ENCODE measurements at regions not wholly inside any gene's neighbourhood (a gene's known extent, or its start where the extent isn't known, plus 50 kb on each side); places are given as distances from the start of the nearest gene placed in this dataset.

DNA sequence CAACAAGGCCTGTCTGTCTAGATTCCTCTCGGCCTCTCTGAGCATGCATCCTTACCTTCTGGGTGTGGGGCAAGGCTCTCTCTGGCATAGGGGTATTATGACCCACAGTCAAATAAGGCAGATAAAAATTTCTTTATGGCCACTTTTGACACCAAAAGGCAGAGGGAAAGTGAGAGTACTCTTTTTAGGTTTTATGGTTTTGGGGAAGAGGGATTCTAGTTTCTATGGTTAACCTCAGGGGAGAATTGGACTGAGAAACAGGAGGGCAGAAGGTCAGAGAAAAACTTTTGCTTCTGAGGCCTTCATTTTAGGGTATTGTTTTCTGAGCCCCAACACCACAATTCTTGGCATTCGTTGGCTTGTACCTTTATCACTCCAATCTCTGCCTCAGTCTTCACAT is 70.0 kb upstream of the CCDC54 start:
- no peak for DNase-seq (ENCODE audit: low read depth in 1 of 2, low spot score in 1 of 2)

DNA sequence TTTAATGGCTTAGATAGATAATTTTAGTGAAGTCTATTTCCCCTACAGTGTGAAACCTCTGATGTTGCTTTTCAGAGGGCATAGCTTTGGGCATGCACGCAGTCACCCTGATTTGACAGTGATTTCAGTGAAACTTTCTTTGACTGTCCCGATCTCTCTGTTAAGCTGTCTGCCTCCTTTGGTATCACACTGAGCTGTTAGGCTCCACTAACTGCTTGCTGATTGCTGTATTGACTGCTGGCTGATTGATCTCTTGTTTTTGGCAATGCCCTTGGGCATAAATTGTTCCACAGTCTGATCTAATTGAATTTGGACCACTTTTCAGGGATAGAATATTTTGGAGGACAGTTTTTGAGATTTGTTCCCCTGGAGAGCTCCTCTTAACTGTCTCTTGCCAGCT is 68.5 kb upstream of the CCDC54 start:
- no peak overlapping the region for H3K27ac ChIP-seq (replicated peaks)
- no peak for TF ChIP-seq POLR2AphosphoS5 (IDR thresholded peaks at IDR 0.05; ENCODE audit: low read depth)
- TF ChIP-seq, protein P1, sequence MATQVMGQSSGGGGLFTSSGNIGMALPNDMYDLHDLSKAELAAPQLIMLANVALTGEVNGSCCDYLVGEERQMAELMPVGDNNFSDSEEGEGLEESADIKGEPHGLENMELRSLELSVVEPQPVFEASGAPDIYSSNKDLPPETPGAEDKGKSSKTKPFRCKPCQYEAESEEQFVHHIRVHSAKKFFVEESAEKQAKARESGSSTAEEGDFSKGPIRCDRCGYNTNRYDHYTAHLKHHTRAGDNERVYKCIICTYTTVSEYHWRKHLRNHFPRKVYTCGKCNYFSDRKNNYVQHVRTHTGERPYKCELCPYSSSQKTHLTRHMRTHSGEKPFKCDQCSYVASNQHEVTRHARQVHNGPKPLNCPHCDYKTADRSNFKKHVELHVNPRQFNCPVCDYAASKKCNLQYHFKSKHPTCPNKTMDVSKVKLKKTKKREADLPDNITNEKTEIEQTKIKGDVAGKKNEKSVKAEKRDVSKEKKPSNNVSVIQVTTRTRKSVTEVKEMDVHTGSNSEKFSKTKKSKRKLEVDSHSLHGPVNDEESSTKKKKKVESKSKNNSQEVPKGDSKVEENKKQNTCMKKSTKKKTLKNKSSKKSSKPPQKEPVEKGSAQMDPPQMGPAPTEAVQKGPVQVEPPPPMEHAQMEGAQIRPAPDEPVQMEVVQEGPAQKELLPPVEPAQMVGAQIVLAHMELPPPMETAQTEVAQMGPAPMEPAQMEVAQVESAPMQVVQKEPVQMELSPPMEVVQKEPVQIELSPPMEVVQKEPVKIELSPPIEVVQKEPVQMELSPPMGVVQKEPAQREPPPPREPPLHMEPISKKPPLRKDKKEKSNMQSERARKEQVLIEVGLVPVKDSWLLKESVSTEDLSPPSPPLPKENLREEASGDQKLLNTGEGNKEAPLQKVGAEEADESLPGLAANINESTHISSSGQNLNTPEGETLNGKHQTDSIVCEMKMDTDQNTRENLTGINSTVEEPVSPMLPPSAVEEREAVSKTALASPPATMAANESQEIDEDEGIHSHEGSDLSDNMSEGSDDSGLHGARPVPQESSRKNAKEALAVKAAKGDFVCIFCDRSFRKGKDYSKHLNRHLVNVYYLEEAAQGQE (IDR thresholded peaks at IDR 0.05; ENCODE audit: insufficient replicate concordance, low read depth): no peak
- no peak for TF ChIP-seq GABPA (IDR thresholded peaks at IDR 0.05; ENCODE audit: low read depth)
- TF ChIP-seq SPI1 (IDR thresholded peaks at IDR 0.05; ENCODE audit: borderline replicate concordance, low read depth): no peak
- TF ChIP-seq, protein P2, sequence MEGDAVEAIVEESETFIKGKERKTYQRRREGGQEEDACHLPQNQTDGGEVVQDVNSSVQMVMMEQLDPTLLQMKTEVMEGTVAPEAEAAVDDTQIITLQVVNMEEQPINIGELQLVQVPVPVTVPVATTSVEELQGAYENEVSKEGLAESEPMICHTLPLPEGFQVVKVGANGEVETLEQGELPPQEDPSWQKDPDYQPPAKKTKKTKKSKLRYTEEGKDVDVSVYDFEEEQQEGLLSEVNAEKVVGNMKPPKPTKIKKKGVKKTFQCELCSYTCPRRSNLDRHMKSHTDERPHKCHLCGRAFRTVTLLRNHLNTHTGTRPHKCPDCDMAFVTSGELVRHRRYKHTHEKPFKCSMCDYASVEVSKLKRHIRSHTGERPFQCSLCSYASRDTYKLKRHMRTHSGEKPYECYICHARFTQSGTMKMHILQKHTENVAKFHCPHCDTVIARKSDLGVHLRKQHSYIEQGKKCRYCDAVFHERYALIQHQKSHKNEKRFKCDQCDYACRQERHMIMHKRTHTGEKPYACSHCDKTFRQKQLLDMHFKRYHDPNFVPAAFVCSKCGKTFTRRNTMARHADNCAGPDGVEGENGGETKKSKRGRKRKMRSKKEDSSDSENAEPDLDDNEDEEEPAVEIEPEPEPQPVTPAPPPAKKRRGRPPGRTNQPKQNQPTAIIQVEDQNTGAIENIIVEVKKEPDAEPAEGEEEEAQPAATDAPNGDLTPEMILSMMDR (IDR thresholded peaks at IDR 0.05; ENCODE audit: insufficient read depth, low read length): no peak
- no peak for DNase-seq (ENCODE audit: low read depth in 1 of 2, low spot score in 1 of 2)
- H3K27me3 ChIP-seq (ENCODE audit: insufficient read depth, poor library complexity, severe bottlenecking): no peaks in the 10 kb centered on the region
- no peak overlapping the region for H3K4me3 ChIP-seq (replicated peaks; ENCODE audit: insufficient read depth, low read length)

More for the DNA sequence above, 70.0 kb upstream of the CCDC54 start:
- Histone ChIP-seq H3K27ac (replicated peaks) (no peak overlapping the region), H3K27me3 (ENCODE audit: insufficient read depth, poor library complexity, severe bottlenecking) (no peaks in the 10 kb centered on the region), H3K4me3 (replicated peaks; ENCODE audit: insufficient read depth, low read length) (no peak overlapping the region)
- TF ChIP-seq POLR2AphosphoS5 (IDR thresholded peaks at IDR 0.05; ENCODE audit: low read depth): no peak
- TF ChIP-seq, protein P1 (IDR thresholded peaks at IDR 0.05; ENCODE audit: insufficient replicate concordance, low read depth): no peak
- TF ChIP-seq GABPA (IDR thresholded peaks at IDR 0.05; ENCODE audit: low read depth): no peak
- TF ChIP-seq, protein P2 (IDR thresholded peaks at IDR 0.05; ENCODE audit: insufficient read depth, low read length): no peak
- no peak for TF ChIP-seq SPI1 (IDR thresholded peaks at IDR 0.05; ENCODE audit: borderline replicate concordance, low read depth)

DNA sequence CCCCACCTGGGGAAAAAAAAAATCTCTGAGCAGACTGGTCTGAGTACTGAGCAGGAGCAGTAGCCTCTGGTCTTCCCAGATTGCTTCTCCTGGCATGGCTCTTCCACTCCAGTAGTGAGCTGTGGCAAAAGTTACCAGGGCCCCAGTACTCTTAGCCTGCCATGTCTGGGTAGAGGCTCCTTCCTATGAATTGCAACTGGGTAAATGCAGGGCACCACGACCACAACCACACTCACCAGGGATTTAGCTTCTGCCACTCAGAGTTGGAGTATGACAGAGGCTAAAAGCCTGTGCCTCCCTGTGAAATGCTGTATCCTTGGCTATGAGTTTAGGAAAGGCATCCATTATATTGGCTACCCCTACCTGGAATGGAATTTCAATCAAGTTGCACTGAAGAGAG is 67.9 kb upstream of the CCDC54 start:
- TF ChIP-seq, protein P1 (IDR thresholded peaks at IDR 0.05; ENCODE audit: insufficient replicate concordance, low read depth): no peak
- TF ChIP-seq, protein P2 (IDR thresholded peaks at IDR 0.05; ENCODE audit: insufficient read depth, low read length): no peak
- TF ChIP-seq POLR2AphosphoS5 (IDR thresholded peaks at IDR 0.05; ENCODE audit: low read depth) (no peak), GABPA (IDR thresholded peaks at IDR 0.05; ENCODE audit: low read depth) (no peak), SPI1 (IDR thresholded peaks at IDR 0.05; ENCODE audit: borderline replicate concordance, low read depth) (no peak)
- Histone ChIP-seq H3K4me3 (replicated peaks; ENCODE audit: insufficient read depth, low read length) (no peak overlapping the region), H3K27me3 (ENCODE audit: insufficient read depth, poor library complexity, severe bottlenecking) (no peaks in the 10 kb centered on the region), H3K27ac (replicated peaks) (no peak overlapping the region)
- no peak for DNase-seq (ENCODE audit: low read depth in 1 of 2, low spot score in 1 of 2)

All from HL-60 (cell line).